IgD-negative memory B cell (primary cell): ENCODE measurements at regions not wholly inside any gene's neighbourhood (a gene's known extent, or its start where the extent isn't known, plus 50 kb on each side); places are given as distances from the start of the nearest gene placed in this dataset.

Experiments
- H3K27ac Mint-ChIP-seq, 3 donors: one replicate each; pipeline ENCODE4 v1.8.0; 2020 to 2022; ENCODE audit warnings: mild to moderate bottlenecking in 3 of 3, mixed read lengths in 3 of 3, moderate library complexity in 1 of 3
- H3K27me3 Mint-ChIP-seq: one replicate; pipeline ENCODE4 v1.8.0; 2021; ENCODE audit warnings: mixed read lengths
- H3K36me3 Mint-ChIP-seq: one replicate; pipeline ENCODE4 v1.8.0; 2020; ENCODE audit warnings: mild to moderate bottlenecking, mixed read lengths
- H3K4me1 Mint-ChIP-seq, 3 donors: one replicate each; pipeline ENCODE4 v1.8.0; 2020 to 2022; ENCODE audit warnings: mixed read lengths in 3 of 3, mild to moderate bottlenecking in 1 of 3
- H3K4me3 Mint-ChIP-seq, 4 donors: one replicate each; pipeline ENCODE4 v1.8.0; 2020 to 2022; ENCODE audit warnings: mild to moderate bottlenecking in 4 of 4, mixed read lengths in 4 of 4, moderate library complexity in 3 of 4
- H3K9me3 Mint-ChIP-seq, 3 donors: one replicate each; pipeline ENCODE4 v1.8.0; 2020 to 2021; ENCODE audit warnings: mixed read lengths in 3 of 3, mild to moderate bottlenecking in 1 of 3

- Mint-ChIP-seq H3K27me3 (peaks cover 2% of the 10 kb centered on the region), H3K36me3 (no peaks in the 10 kb centered on the region), H3K27ac (no peak overlapping the region), H3K4me3 (peak overlapping the region in 1 of 4 donors; percentile 20), H3K4me1 (peaks cover 25 to 33% (median 28%) of the 10 kb centered on the region in 3 donors), H3K9me3 (no peaks in the 10 kb centered on the region)
Observed at GRCh38 chr6:6795393-6795792, 206.9 kb downstream of the LY86 start.

- H3K4me3 Mint-ChIP-seq, result peak overlapping the region in 2 of 4 donors; percentile 36 to 69
- H3K27me3 Mint-ChIP-seq, result peaks cover 2% of the 10 kb centered on the region
- peaks cover 25 to 38% (median 32%) of the 10 kb centered on the region in 3 donors for H3K4me1 Mint-ChIP-seq
- H3K27ac Mint-ChIP-seq, result no peak overlapping the region
- H3K36me3 Mint-ChIP-seq, result no peaks in the 10 kb centered on the region
- no peaks in the 10 kb centered on the region for H3K9me3 Mint-ChIP-seq
Observed at GRCh38 chr6:6796818-6797217, 208.3 kb downstream of the LY86 start.

- Mint-ChIP-seq H3K27ac (peak overlapping the region in 1 of 3 donors; percentile 42), H3K4me1 (peaks cover 26 to 42% (median 36%) of the 10 kb centered on the region in 3 donors), H3K9me3 (no peaks in the 10 kb centered on the region), H3K27me3 (peaks cover 2% of the 10 kb centered on the region), H3K4me3 (no peak overlapping the region), H3K36me3 (no peaks in the 10 kb centered on the region)
Observed at GRCh38 chr6:6798448-6798860, 209.9 kb downstream of the LY86 start.

GRCh38 chr6:6801005-6801335, 212.4 kb downstream of the LY86 start:
- Mint-ChIP-seq H3K27ac (peak overlapping the region in 1 of 3 donors; percentile 77), H3K4me1 (peaks cover 30 to 44% (median 36%) of the 10 kb centered on the region in 3 donors), H3K36me3 (no peaks in the 10 kb centered on the region), H3K4me3 (no peak overlapping the region), H3K9me3 (no peaks in the 10 kb centered on the region), H3K27me3 (peaks cover 1% of the 10 kb centered on the region)

- Mint-ChIP-seq H3K36me3 (no peaks in the 10 kb centered on the region), H3K9me3 (no peaks in the 10 kb centered on the region), H3K4me1 (peaks cover 36 to 49% (median 42%) of the 10 kb centered on the region in 3 donors), H3K27me3 (peaks cover 5% of the 10 kb centered on the region), H3K27ac (no peak overlapping the region), H3K4me3 (peak overlapping the region in 1 of 4 donors; percentile 37)
Observed at GRCh38 chr6:6801635-6802218, 213.2 kb downstream of the LY86 start.

- H3K36me3 Mint-ChIP-seq, result no peaks in the 10 kb centered on the region
- peak overlapping the region; percentile 22 to 79 (median 62) for H3K27ac Mint-ChIP-seq
- peaks cover 33 to 40% (median 36%) of the 10 kb centered on the region in 3 donors for H3K4me1 Mint-ChIP-seq
- H3K4me3 Mint-ChIP-seq, result peak overlapping the region in 3 of 4 donors; percentile 2 to 67 (median 24)
- no peaks in the 10 kb centered on the region for H3K9me3 Mint-ChIP-seq
- peaks cover 11% of the 10 kb centered on the region for H3K27me3 Mint-ChIP-seq
Observed at GRCh38 chr6:6803180-6803977, 214.9 kb downstream of the LY86 start.

GRCh38 chr6:6804843-6805615, 216.5 kb downstream of the LY86 start:
- Mint-ChIP-seq H3K27ac (peak overlapping the region in 1 of 3 donors; percentile 78), H3K4me3 (no peak overlapping the region), H3K27me3 (peaks cover 17% of the 10 kb centered on the region), H3K9me3 (no peaks in the 10 kb centered on the region), H3K4me1 (peaks cover 25 to 29% (median 28%) of the 10 kb centered on the region in 3 donors), H3K36me3 (no peaks in the 10 kb centered on the region)

GRCh38 chr6:6806844-6807518, 218.5 kb downstream of the LY86 start:
- H3K9me3 Mint-ChIP-seq, result no peaks in the 10 kb centered on the region
- peaks cover 28 to 33% (median 30%) of the 10 kb centered on the region in 3 donors for H3K4me1 Mint-ChIP-seq
- H3K36me3 Mint-ChIP-seq, result no peaks in the 10 kb centered on the region
- H3K27ac Mint-ChIP-seq, result peak overlapping the region in 1 of 3 donors; percentile 51
- H3K4me3 Mint-ChIP-seq, result peak overlapping the region in 1 of 4 donors; percentile 54
- H3K27me3 Mint-ChIP-seq, result peaks cover 17% of the 10 kb centered on the region

GRCh38 chr6:6808343-6808742, 219.8 kb downstream of the LY86 start:
- no peak overlapping the region for H3K27ac Mint-ChIP-seq
- no peaks in the 10 kb centered on the region for H3K36me3 Mint-ChIP-seq
- H3K27me3 Mint-ChIP-seq, result peaks cover 17% of the 10 kb centered on the region
- H3K4me1 Mint-ChIP-seq, result peaks cover 28 to 32% (median 28%) of the 10 kb centered on the region in 3 donors
- no peaks in the 10 kb centered on the region for H3K9me3 Mint-ChIP-seq
- H3K4me3 Mint-ChIP-seq, result no peak overlapping the region

GRCh38 chr6:6808915-6809314, 220.4 kb downstream of the LY86 start:
- no peak overlapping the region for H3K4me3 Mint-ChIP-seq
- no peak overlapping the region for H3K27ac Mint-ChIP-seq
- H3K27me3 Mint-ChIP-seq, result peaks cover 17% of the 10 kb centered on the region
- H3K9me3 Mint-ChIP-seq, result no peaks in the 10 kb centered on the region
- peaks cover 22 to 28% (median 25%) of the 10 kb centered on the region in 3 donors for H3K4me1 Mint-ChIP-seq
- H3K36me3 Mint-ChIP-seq, result no peaks in the 10 kb centered on the region

- Mint-ChIP-seq H3K36me3 (peaks cover 2% of the 10 kb centered on the region), H3K27me3 (peaks cover 16% of the 10 kb centered on the region), H3K27ac (peak overlapping the region in 1 of 3 donors; percentile 81), H3K4me1 (peaks cover 23 to 31% (median 30%) of the 10 kb centered on the region in 3 donors), H3K9me3 (no peaks in the 10 kb centered on the region), H3K4me3 (peak overlapping the region; percentile 84 to 94 (median 90))
Observed at GRCh38 chr6:6810727-6811126, 222.2 kb downstream of the LY86 start.

GRCh38 chr6:6811128-6812009, 222.8 kb downstream of the LY86 start:
- Mint-ChIP-seq H3K27me3 (peaks cover 15% of the 10 kb centered on the region), H3K36me3 (peaks cover 2% of the 10 kb centered on the region), H3K4me3 (peak overlapping the region; percentile 84 to 94 (median 90)), H3K27ac (peak overlapping the region in 2 of 3 donors; percentile 90 to 94), H3K9me3 (no peaks in the 10 kb centered on the region), H3K4me1 (peaks cover 19 to 28% (median 28%) of the 10 kb centered on the region in 3 donors)

GRCh38 chr6:6812427-6812826, 223.9 kb downstream of the LY86 start:
- H3K27ac Mint-ChIP-seq, result no peak overlapping the region
- peaks cover 9% of the 10 kb centered on the region for H3K27me3 Mint-ChIP-seq
- no peaks in the 10 kb centered on the region for H3K9me3 Mint-ChIP-seq
- H3K4me1 Mint-ChIP-seq, result peaks cover 12 to 20% (median 19%) of the 10 kb centered on the region in 3 donors
- H3K4me3 Mint-ChIP-seq, result peak overlapping the region in 1 of 4 donors; percentile 78
- peaks cover 2% of the 10 kb centered on the region for H3K36me3 Mint-ChIP-seq

- peak overlapping the region in 1 of 3 donors; percentile 6 for H3K27ac Mint-ChIP-seq
Observed at GRCh38 chr6:6815732-6816131, 227.2 kb downstream of the LY86 start.

More at GRCh38 chr6:6815732-6816131, 227.2 kb downstream of the LY86 start:
- no peaks in the 10 kb centered on the region for H3K9me3 Mint-ChIP-seq
- peaks cover 11 to 20% (median 16%) of the 10 kb centered on the region in 3 donors for H3K4me1 Mint-ChIP-seq
- no peaks in the 10 kb centered on the region for H3K27me3 Mint-ChIP-seq
- H3K4me3 Mint-ChIP-seq, result no peak overlapping the region
- peaks cover 2% of the 10 kb centered on the region for H3K36me3 Mint-ChIP-seq
